Neural cell (in vitro differentiated cells): ENCODE measurements at regions not wholly inside any gene's neighbourhood (a gene's known extent, or its start where the extent isn't known, plus 50 kb on each side); places are given as distances from the start of the nearest gene placed in this dataset.

Source experiments
- H2AFZ ChIP-seq: fragments of 200-600, 300-800 bp; sonication (generic), shearing (Covaris generic); 2 replicates; pipeline ENCODE4 v1.6.0; 2014; ENCODE audit warnings: low read depth, mild to moderate bottlenecking, antibody characterized with exemption, low read length, moderate library complexity
- H3F3A ChIP-seq: fragments of 200-600 bp; shearing (Covaris generic); 2 replicates; pipeline ENCODE4 v1.6.1; 2016; ENCODE audit warnings: mild to moderate bottlenecking, moderate library complexity, mixed read lengths, antibody characterized with exemption, low read length; ENCODE audit not compliant: insufficient read depth, poor library complexity, severe bottlenecking
- H3K27ac ChIP-seq: fragments of 200-600, 300-800 bp; sonication (generic), shearing (Covaris generic); 2 replicates; pipeline ENCODE4 v1.5.1; 2014; ENCODE audit warnings: mild to moderate bottlenecking, low read length, moderate library complexity
- H3K27me3 ChIP-seq: fragments of 300-800, 200-600 bp; sonication (generic), shearing (Covaris generic); 2 replicates; pipeline ENCODE4 v1.6.0; 2014; ENCODE audit warnings: mild to moderate bottlenecking, low read depth, low read length, moderate library complexity; ENCODE audit not compliant: insufficient read depth
- H3K36me3 ChIP-seq: fragments of 300-800, 200-600 bp; sonication (generic), shearing (Covaris generic); 2 replicates; pipeline ENCODE4 v1.5.1; 2014; ENCODE audit warnings: mild to moderate bottlenecking, antibody characterized with exemption, low read length, moderate library complexity; ENCODE audit not compliant: insufficient read depth
- H3K4me2 ChIP-seq: fragments of 300-800, 200-600 bp; sonication (generic), shearing (Covaris generic); 2 replicates; pipeline ENCODE4 v1.6.0; 2014; ENCODE audit warnings: mild to moderate bottlenecking, low read length
- H3K4me3 ChIP-seq: fragments of 300-800, 200-600 bp; sonication (generic), shearing (Covaris generic); 2 replicates; pipeline ENCODE4 v1.5.1; 2014; ENCODE audit warnings: mild to moderate bottlenecking, low read length, moderate library complexity
- H3K79me2 ChIP-seq: fragments of 200-600 bp; shearing (Covaris generic); replicated peaks from 2 replicates; pipeline ENCODE4 v1.6.0; 2014; ENCODE audit warnings: mild to moderate bottlenecking, low read length, moderate library complexity; ENCODE audit not compliant: insufficient read depth
- H3K9ac ChIP-seq: fragments of 300-800, 200-600 bp; sonication (generic), shearing (Covaris generic); 2 replicates; pipeline ENCODE4 v1.6.1; 2016; ENCODE audit warnings: mild to moderate bottlenecking, low read length, mixed read lengths
- H3K9me2 ChIP-seq: fragments of 200-600 bp; shearing (Covaris generic); 2 replicates; pipeline ENCODE4 v1.6.1; 2016; ENCODE audit warnings: mild to moderate bottlenecking, low read length, mixed read lengths; ENCODE audit not compliant: insufficient read depth
- H3K9me3 ChIP-seq: fragments of 200-600, 300-800 bp; sonication (generic), shearing (Covaris generic); 2 replicates; pipeline ENCODE4 v1.6.1; 2016; ENCODE audit warnings: mild to moderate bottlenecking, mixed run types, low read length, moderate library complexity, mixed read lengths
- H4K20me1 ChIP-seq: fragments of 200-600 bp; shearing (Covaris generic); 2 replicates; pipeline ENCODE4 v1.6.1; 2016; ENCODE audit warnings: mild to moderate bottlenecking, mixed run types; ENCODE audit not compliant: insufficient read depth
- EP300 ChIP-seq: fragments of 450-650 bp; conservative IDR thresholded peaks from 2 replicates; pipeline ENCODE4 v1.6.1; 2014; ENCODE audit warnings: antibody characterized with exemption, mild to moderate bottlenecking, moderate library complexity; ENCODE audit not compliant: poor library complexity, severe bottlenecking
- EZH2 ChIP-seq: fragments of 200-600, 300-800 bp; shearing (Covaris generic), sonication (generic); IDR thresholded peaks from 2 replicates; pipeline ENCODE4 v1.6.1; 2014; ENCODE audit warnings: antibody characterized with exemption, low read length, borderline replicate concordance, mild to moderate bottlenecking; ENCODE audit not compliant: insufficient read depth, poor library complexity, severe bottlenecking
- MXI1 ChIP-seq: fragments of 450-650 bp; conservative IDR thresholded peaks from 2 replicates; pipeline ENCODE4 v1.6.1; 2014; ENCODE audit warnings: antibody characterized with exemption, mild to moderate bottlenecking; ENCODE audit not compliant: poor library complexity, severe bottlenecking
- POLR2AphosphoS5 ChIP-seq: IDR thresholded peaks from 2 replicates; pipeline ENCODE4 v1.6.1; 2012
- RAD21 ChIP-seq: fragments of 450-650 bp; conservative IDR thresholded peaks from 2 replicates; pipeline ENCODE4 v1.6.1; 2014; ENCODE audit warnings: antibody characterized with exemption, mild to moderate bottlenecking, moderate library complexity
- SMC3 ChIP-seq: fragments of 450-650 bp; conservative IDR thresholded peaks from 2 replicates; pipeline ENCODE4 v1.6.1; 2014; ENCODE audit warnings: antibody characterized with exemption, mild to moderate bottlenecking, moderate library complexity; ENCODE audit not compliant: poor library complexity
- TAF1 ChIP-seq: IDR thresholded peaks from 2 replicates; pipeline ENCODE4 v1.6.1; 2012; ENCODE audit warnings: low read depth
- TF ChIP-seq, protein P1 (sequence below): IDR thresholded peaks from 2 replicates; pipeline ENCODE4 v1.6.1; 2012; ENCODE audit warnings: borderline replicate concordance
- TF ChIP-seq, protein P2 (sequence below): fragments of 450-650 bp; IDR thresholded peaks from 2 replicates; pipeline ENCODE4 v1.5.1; 2014; ENCODE audit warnings: antibody characterized with exemption, mild to moderate bottlenecking, moderate library complexity; ENCODE audit not compliant: poor library complexity, severe bottlenecking

DNA sequence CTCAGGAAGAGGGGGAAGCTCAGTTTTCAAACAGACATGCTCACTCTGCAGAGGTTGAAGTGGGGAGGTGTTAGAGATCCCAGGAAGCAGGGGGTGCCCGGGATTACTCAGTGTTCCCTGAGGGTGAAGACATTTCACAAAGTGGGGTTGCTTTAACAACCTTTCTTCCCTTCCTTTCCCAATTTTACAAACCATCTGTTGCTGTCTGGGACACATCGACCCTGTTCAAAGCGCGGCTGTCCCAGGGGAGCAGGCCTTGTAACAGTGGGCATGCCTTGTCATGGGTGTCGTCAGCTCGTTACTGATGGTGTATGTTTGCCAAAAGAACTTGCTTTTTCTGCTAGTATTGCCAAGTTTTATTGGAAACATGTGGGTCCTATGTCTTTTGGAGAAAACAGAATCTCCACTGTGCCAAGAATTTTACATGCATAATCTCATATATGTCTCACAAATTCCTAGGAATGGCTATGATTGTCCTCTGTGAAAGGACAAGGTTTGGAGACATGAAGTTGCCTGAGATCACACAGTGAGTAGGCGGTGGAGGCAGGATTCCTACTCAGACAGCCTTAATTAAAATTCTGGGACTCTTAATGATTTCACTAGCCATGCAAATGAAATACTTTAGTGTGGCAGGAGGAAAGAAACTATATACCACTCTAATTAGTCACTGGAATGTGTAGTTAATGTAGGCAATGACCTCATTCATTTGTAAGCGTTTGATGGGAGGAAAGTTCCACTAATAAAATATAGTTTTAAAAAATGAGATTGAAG, 198.9 kb downstream of the NXNL2 start:
- Histone ChIP-seq H3K9ac (no peak overlapping the region), H3K36me3 (no peaks in the 10 kb centered on the region), H3K4me3 (no peak overlapping the region), H3F3A (no peaks in the 10 kb centered on the region), H4K20me1 (no peaks in the 10 kb centered on the region), H2AFZ (no peak overlapping the region), H3K79me2 (no peaks in the 10 kb centered on the region), H3K4me2 (no peak overlapping the region), H3K9me2 (no peaks in the 10 kb centered on the region), H3K9me3 (no peaks in the 10 kb centered on the region), H3K27me3 (no peaks in the 10 kb centered on the region), H3K27ac (no peak overlapping the region)
- TF ChIP-seq, protein P1, sequence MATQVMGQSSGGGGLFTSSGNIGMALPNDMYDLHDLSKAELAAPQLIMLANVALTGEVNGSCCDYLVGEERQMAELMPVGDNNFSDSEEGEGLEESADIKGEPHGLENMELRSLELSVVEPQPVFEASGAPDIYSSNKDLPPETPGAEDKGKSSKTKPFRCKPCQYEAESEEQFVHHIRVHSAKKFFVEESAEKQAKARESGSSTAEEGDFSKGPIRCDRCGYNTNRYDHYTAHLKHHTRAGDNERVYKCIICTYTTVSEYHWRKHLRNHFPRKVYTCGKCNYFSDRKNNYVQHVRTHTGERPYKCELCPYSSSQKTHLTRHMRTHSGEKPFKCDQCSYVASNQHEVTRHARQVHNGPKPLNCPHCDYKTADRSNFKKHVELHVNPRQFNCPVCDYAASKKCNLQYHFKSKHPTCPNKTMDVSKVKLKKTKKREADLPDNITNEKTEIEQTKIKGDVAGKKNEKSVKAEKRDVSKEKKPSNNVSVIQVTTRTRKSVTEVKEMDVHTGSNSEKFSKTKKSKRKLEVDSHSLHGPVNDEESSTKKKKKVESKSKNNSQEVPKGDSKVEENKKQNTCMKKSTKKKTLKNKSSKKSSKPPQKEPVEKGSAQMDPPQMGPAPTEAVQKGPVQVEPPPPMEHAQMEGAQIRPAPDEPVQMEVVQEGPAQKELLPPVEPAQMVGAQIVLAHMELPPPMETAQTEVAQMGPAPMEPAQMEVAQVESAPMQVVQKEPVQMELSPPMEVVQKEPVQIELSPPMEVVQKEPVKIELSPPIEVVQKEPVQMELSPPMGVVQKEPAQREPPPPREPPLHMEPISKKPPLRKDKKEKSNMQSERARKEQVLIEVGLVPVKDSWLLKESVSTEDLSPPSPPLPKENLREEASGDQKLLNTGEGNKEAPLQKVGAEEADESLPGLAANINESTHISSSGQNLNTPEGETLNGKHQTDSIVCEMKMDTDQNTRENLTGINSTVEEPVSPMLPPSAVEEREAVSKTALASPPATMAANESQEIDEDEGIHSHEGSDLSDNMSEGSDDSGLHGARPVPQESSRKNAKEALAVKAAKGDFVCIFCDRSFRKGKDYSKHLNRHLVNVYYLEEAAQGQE: no peak
- no peak for TF ChIP-seq RAD21
- TF ChIP-seq, protein P2, sequence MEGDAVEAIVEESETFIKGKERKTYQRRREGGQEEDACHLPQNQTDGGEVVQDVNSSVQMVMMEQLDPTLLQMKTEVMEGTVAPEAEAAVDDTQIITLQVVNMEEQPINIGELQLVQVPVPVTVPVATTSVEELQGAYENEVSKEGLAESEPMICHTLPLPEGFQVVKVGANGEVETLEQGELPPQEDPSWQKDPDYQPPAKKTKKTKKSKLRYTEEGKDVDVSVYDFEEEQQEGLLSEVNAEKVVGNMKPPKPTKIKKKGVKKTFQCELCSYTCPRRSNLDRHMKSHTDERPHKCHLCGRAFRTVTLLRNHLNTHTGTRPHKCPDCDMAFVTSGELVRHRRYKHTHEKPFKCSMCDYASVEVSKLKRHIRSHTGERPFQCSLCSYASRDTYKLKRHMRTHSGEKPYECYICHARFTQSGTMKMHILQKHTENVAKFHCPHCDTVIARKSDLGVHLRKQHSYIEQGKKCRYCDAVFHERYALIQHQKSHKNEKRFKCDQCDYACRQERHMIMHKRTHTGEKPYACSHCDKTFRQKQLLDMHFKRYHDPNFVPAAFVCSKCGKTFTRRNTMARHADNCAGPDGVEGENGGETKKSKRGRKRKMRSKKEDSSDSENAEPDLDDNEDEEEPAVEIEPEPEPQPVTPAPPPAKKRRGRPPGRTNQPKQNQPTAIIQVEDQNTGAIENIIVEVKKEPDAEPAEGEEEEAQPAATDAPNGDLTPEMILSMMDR: no peak
- TF ChIP-seq MXI1: no peak
- no peak for TF ChIP-seq EP300
- no peak for TF ChIP-seq SMC3
- TF ChIP-seq POLR2AphosphoS5: no peak
- no peak for TF ChIP-seq TAF1
- TF ChIP-seq EZH2: no peak

DNA sequence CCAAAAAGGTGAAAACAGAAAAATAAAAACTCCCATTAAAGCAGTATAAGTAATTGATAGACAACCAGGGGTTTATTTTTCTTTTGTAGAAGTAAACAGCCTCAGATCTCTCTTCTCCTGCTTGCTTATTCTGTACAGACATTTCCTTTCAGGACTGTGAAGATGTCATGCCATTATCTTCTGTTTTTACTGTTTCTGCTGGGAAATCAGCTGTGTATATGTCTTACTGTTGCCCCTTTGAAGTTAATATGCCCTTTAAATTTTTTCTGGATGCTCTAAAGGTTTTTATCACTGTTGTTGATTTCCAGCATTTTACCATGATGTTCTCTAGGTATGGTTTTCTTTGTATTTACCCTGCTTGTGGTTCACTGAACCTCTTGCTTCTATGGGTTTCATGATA, 199.5 kb downstream of the NXNL2 start:
- H3K9ac ChIP-seq: no peak overlapping the region
- no peak overlapping the region for H3K4me3 ChIP-seq
- H3K27me3 ChIP-seq: no peaks in the 10 kb centered on the region
- no peaks in the 10 kb centered on the region for H4K20me1 ChIP-seq
- H3K36me3 ChIP-seq: no peaks in the 10 kb centered on the region
- TF ChIP-seq EZH2 (no peak), POLR2AphosphoS5 (no peak)
- H3K9me2 ChIP-seq: no peaks in the 10 kb centered on the region
- no peak overlapping the region for H3K4me2 ChIP-seq
- no peak overlapping the region for H2AFZ ChIP-seq
- H3F3A ChIP-seq: no peaks in the 10 kb centered on the region
- H3K9me3 ChIP-seq: no peaks in the 10 kb centered on the region
- H3K27ac ChIP-seq: no peak overlapping the region
- H3K79me2 ChIP-seq: no peaks in the 10 kb centered on the region
